HEK293 (cell line): ENCODE measurements at regions not wholly inside any gene's neighbourhood (a gene's known extent, or its start where the extent isn't known, plus 50 kb on each side); places are given as distances from the start of the nearest gene placed in this dataset.

Experiments
- BCL11B ChIP-seq: fragments of 450-650 bp; formaldehyde crosslinking; IDR thresholded peaks from 2 replicates; pipeline ENCODE4 v1.5.1; 2016; ENCODE audit warnings: low read depth, missing biosample characterization, missing genetic modification characterization
- FEZF1 ChIP-seq: fragments of 450-650 bp; formaldehyde crosslinking; IDR thresholded peaks from 2 replicates; pipeline ENCODE4 v1.5.1; 2016; ENCODE audit warnings: missing biosample characterization, missing genetic modification characterization
- KLF8 ChIP-seq: fragments of 450-650 bp; formaldehyde crosslinking; IDR thresholded peaks from 2 replicates; pipeline ENCODE4 v1.5.1; 2016; ENCODE audit warnings: missing biosample characterization, missing genetic modification characterization
- PRDM1 ChIP-seq: fragments of 450-650 bp; formaldehyde crosslinking; IDR thresholded peaks from 2 replicates; pipeline ENCODE4; 2016; ENCODE audit warnings: missing biosample characterization, missing genetic modification characterization
- SP3 ChIP-seq: fragments of 450-650 bp; formaldehyde crosslinking; IDR thresholded peaks from 2 replicates; pipeline ENCODE4 v1.5.1; 2016; ENCODE audit warnings: missing biosample characterization, missing genetic modification characterization
- ZBTB48 ChIP-seq: fragments of 450-650 bp; formaldehyde crosslinking; IDR thresholded peaks from 2 replicates; pipeline ENCODE4 v1.5.1; 2016; ENCODE audit warnings: missing biosample characterization, missing genetic modification characterization
- ZEB2 ChIP-seq: fragments of 450-650 bp; formaldehyde crosslinking; IDR thresholded peaks from 2 replicates; pipeline ENCODE4 v1.5.1; 2016; ENCODE audit warnings: missing biosample characterization, missing genetic modification characterization
- ZNF146 ChIP-seq: fragments of 450-650 bp; formaldehyde crosslinking; IDR thresholded peaks from 2 replicates; pipeline ENCODE4 v1.5.1; 2016; ENCODE audit warnings: missing biosample characterization, missing genetic modification characterization
- ZNF174 ChIP-seq: fragments of 450-650 bp; formaldehyde crosslinking; IDR thresholded peaks from 2 replicates; pipeline ENCODE4 v1.5.0; 2017; ENCODE audit warnings: missing biosample characterization, mild to moderate bottlenecking, missing genetic modification characterization
- ZNF184 ChIP-seq: fragments of 450-650 bp; IDR thresholded peaks from 2 replicates; pipeline ENCODE4 v1.5.1; 2018; ENCODE audit warnings: missing biosample characterization, mild to moderate bottlenecking, missing genetic modification characterization
- ZNF202 ChIP-seq: fragments of 450-650 bp; formaldehyde crosslinking; IDR thresholded peaks from 2 replicates; pipeline ENCODE4 v1.5.1; 2016; ENCODE audit warnings: missing biosample characterization, missing genetic modification characterization, borderline replicate concordance
- ZNF24 ChIP-seq: fragments of 450-650 bp; formaldehyde crosslinking; IDR thresholded peaks from 2 replicates; pipeline ENCODE4 v1.5.1; 2016; ENCODE audit warnings: missing biosample characterization, missing genetic modification characterization
- ZNF341 ChIP-seq: fragments of 450-650 bp; formaldehyde crosslinking; IDR thresholded peaks from 2 replicates; pipeline ENCODE4; 2016; ENCODE audit warnings: low read depth, missing biosample characterization, missing genetic modification characterization
- ZNF37A ChIP-seq: fragments of 450-650 bp; IDR thresholded peaks from 2 replicates; pipeline ENCODE4 v1.5.1; 2018; ENCODE audit warnings: missing biosample characterization, missing genetic modification characterization
- ZNF473 ChIP-seq: fragments of 450-650 bp; formaldehyde crosslinking; IDR thresholded peaks from 2 replicates; pipeline ENCODE4 v1.5.1; 2017; ENCODE audit warnings: missing biosample characterization, missing genetic modification characterization
- ZNF48 ChIP-seq: fragments of 450-650 bp; formaldehyde crosslinking; IDR thresholded peaks from 2 replicates; pipeline ENCODE4 v1.5.1; 2016; ENCODE audit warnings: missing biosample characterization, missing genetic modification characterization
- ZNF549 ChIP-seq: fragments of 450-650 bp; IDR thresholded peaks from 2 replicates; pipeline ENCODE4 v1.5.1; 2018; ENCODE audit warnings: missing biosample characterization, missing genetic modification characterization, mild to moderate bottlenecking, inconsistent platforms, moderate library complexity
- ZNF558 ChIP-seq: fragments of 450-650 bp; formaldehyde crosslinking; IDR thresholded peaks from 2 replicates; pipeline ENCODE4 v1.5.1; 2016; ENCODE audit warnings: missing biosample characterization, missing genetic modification characterization
- ZNF664 ChIP-seq: fragments of 450-650 bp; formaldehyde crosslinking; IDR thresholded peaks from 2 replicates; pipeline ENCODE4 v1.5.1; 2016; ENCODE audit warnings: missing biosample characterization, missing genetic modification characterization
- ZNF747 ChIP-seq: fragments of 450-650 bp; formaldehyde crosslinking; IDR thresholded peaks from 2 replicates; pipeline ENCODE4 v1.5.1; 2016; ENCODE audit warnings: missing biosample characterization, missing genetic modification characterization
- ZNF791 ChIP-seq: fragments of 450-650 bp; formaldehyde crosslinking; IDR thresholded peaks from 2 replicates; pipeline ENCODE4 v1.5.1; 2016; ENCODE audit warnings: missing biosample characterization, missing genetic modification characterization
- TF ChIP-seq, protein P1 (sequence below): fragments of 450-650 bp; formaldehyde crosslinking; IDR thresholded peaks from 2 replicates; pipeline ENCODE4 v1.5.1; 2016; ENCODE audit warnings: missing biosample characterization, missing genetic modification characterization, borderline replicate concordance
- TF ChIP-seq, protein P2 (sequence below): fragments of 450-650 bp; formaldehyde crosslinking; IDR thresholded peaks from 2 replicates; pipeline ENCODE4 v1.5.1; 2016; ENCODE audit warnings: missing biosample characterization, missing genetic modification characterization
- TF ChIP-seq, protein P3 (sequence below): fragments of 450-650 bp; formaldehyde crosslinking; IDR thresholded peaks from 2 replicates; pipeline ENCODE4 v1.5.1; 2016; ENCODE audit warnings: missing biosample characterization, missing genetic modification characterization
- TF ChIP-seq, protein P4 (sequence below): fragments of 450-650 bp; formaldehyde crosslinking; IDR thresholded peaks from 2 replicates; pipeline ENCODE4 v1.5.1; 2016; ENCODE audit warnings: missing biosample characterization, missing genetic modification characterization
- TF ChIP-seq, protein P5 (sequence below): fragments of 450-650 bp; formaldehyde crosslinking; IDR thresholded peaks from 2 replicates; pipeline ENCODE4 v1.5.1; 2016; ENCODE audit warnings: missing biosample characterization, missing genetic modification characterization, borderline replicate concordance

DNA sequence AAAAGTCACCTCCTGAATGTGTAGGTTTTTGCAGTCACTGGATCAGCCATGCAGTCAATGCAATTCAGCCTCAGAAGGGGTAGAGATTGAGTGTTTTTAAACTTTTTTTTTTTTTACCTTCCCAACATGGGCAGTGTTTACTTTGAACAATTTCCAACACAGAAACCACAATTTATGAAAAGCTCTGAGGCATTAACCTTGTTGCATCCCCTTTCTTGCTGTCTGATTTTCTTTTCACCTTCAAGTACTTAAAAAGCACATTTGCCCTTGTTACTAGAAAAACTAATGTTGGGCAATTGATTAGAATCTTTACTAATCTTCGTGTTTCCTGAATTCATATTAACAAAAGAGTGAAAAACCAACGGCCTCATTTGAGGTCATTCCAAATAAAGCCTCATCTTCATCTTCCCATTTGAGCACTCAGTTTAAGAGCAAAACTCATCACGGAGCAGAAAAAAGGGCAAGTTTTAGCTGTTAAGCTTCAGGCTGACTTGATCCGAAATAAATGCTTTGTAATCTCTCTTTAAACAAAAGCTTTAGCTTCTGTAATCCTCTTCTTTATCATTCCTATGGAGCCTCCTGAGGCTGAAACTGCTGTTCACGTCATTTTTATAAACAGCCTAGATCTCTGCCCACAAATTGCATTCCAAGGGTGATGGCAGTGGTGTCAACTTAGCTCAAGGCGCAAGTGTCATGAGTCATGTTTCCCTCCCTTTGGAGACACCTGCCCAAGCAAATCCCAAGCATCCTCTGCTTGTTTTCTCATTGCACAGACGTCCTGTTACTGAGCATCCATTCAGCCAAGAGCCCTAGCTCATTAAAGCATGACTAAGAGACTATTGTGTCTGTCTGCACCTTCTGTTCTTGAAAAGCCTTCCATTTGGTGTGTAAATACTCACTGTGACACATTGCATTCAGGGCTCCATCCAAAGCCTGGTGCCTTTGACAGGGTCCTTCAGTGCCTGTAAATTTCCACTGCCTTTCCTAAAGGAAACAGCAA is 107.7 kb downstream of the HNMT start (continued):
- TF ChIP-seq, protein P1, sequence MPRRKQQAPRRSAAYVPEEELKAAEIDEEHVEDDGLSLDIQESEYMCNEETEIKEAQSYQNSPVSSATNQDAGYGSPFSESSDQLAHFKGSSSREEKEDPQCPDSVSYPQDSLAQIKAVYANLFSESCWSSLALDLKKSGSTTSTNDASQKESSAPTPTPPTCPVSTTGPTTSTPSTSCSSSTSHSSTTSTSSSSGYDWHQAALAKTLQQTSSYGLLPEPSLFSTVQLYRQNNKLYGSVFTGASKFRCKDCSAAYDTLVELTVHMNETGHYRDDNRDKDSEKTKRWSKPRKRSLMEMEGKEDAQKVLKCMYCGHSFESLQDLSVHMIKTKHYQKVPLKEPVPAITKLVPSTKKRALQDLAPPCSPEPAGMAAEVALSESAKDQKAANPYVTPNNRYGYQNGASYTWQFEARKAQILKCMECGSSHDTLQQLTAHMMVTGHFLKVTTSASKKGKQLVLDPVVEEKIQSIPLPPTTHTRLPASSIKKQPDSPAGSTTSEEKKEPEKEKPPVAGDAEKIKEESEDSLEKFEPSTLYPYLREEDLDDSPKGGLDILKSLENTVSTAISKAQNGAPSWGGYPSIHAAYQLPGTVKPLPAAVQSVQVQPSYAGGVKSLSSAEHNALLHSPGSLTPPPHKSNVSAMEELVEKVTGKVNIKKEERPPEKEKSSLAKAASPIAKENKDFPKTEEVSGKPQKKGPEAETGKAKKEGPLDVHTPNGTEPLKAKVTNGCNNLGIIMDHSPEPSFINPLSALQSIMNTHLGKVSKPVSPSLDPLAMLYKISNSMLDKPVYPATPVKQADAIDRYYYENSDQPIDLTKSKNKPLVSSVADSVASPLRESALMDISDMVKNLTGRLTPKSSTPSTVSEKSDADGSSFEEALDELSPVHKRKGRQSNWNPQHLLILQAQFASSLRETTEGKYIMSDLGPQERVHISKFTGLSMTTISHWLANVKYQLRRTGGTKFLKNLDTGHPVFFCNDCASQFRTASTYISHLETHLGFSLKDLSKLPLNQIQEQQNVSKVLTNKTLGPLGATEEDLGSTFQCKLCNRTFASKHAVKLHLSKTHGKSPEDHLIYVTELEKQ (tag by site-specific recombination), result peak; percentile 89; the same call in 1 of the 2 replicates
- TF ChIP-seq ZNF184 (tag by site-specific recombination) (peak; percentile 73), ZNF558 (tag by site-specific recombination) (no peak), ZNF146 (no peak), BCL11B (tag by site-specific recombination) (no peak), ZNF48 (tag by site-specific recombination) (no peak), ZBTB48 (tag by site-specific recombination) (peak; percentile 87), PRDM1 (tag by site-specific recombination) (no peak), FEZF1 (tag by site-specific recombination) (peak; percentile 92), ZNF473 (tag by site-specific recombination) (no peak), ZNF174 (tag by site-specific recombination) (no peak), ZNF747 (no peak), ZNF341 (tag by site-specific recombination) (no peak), KLF8 (tag by site-specific recombination) (peak; percentile 86), ZNF549 (tag by site-specific recombination) (no peak), ZNF664 (tag by site-specific recombination) (no peak), ZEB2 (peak; percentile 50; the same call in 1 of the 2 replicates), ZNF24 (tag by site-specific recombination) (0 out of 2 replicates have a peak, but pooled peaks have one; percentile 53), SP3 (tag by site-specific recombination) (peak; percentile 51), ZNF37A (no peak), ZNF202 (no peak), ZNF791 (tag by site-specific recombination) (no peak)
- TF ChIP-seq, protein P2, sequence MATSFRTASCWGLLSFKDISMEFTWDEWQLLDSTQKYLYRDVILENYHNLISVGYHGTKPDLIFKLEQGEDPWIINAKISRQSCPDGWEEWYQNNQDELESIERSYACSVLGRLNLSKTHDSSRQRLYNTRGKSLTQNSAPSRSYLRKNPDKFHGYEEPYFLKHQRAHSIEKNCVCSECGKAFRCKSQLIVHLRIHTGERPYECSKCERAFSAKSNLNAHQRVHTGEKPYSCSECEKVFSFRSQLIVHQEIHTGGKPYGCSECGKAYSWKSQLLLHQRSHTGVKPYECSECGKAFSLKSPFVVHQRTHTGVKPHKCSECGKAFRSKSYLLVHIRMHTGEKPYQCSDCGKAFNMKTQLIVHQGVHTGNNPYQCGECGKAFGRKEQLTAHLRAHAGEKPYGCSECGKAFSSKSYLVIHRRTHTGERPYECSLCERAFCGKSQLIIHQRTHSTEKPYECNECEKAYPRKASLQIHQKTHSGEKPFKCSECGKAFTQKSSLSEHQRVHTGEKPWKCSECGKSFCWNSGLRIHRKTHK (tag by site-specific recombination), result no peak
- TF ChIP-seq, protein P3, sequence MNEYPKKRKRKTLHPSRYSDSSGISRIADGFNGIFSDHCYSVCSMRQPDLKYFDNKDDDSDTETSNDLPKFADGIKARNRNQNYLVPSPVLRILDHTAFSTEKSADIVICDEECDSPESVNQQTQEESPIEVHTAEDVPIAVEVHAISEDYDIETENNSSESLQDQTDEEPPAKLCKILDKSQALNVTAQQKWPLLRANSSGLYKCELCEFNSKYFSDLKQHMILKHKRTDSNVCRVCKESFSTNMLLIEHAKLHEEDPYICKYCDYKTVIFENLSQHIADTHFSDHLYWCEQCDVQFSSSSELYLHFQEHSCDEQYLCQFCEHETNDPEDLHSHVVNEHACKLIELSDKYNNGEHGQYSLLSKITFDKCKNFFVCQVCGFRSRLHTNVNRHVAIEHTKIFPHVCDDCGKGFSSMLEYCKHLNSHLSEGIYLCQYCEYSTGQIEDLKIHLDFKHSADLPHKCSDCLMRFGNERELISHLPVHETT (tag by site-specific recombination), result peak; percentile 89
- TF ChIP-seq, protein P4, sequence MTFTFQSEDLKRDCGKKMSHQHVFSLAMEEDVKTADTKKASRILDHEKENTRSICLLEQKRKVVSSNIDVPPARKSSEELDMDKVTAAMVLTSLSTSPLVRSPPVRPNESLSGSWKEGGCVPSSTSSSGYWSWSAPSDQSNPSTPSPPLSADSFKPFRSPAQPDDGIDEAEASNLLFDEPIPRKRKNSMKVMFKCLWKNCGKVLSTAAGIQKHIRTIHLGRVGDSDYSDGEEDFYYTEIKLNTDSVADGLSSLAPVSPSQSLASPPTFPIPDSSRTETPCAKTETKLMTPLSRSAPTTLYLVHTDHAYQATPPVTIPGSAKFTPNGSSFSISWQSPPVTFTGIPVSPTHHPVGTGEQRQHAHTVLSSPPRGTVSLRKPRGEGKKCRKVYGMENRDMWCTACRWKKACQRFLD (tag by site-specific recombination), result no peak
- TF ChIP-seq, protein P5, sequence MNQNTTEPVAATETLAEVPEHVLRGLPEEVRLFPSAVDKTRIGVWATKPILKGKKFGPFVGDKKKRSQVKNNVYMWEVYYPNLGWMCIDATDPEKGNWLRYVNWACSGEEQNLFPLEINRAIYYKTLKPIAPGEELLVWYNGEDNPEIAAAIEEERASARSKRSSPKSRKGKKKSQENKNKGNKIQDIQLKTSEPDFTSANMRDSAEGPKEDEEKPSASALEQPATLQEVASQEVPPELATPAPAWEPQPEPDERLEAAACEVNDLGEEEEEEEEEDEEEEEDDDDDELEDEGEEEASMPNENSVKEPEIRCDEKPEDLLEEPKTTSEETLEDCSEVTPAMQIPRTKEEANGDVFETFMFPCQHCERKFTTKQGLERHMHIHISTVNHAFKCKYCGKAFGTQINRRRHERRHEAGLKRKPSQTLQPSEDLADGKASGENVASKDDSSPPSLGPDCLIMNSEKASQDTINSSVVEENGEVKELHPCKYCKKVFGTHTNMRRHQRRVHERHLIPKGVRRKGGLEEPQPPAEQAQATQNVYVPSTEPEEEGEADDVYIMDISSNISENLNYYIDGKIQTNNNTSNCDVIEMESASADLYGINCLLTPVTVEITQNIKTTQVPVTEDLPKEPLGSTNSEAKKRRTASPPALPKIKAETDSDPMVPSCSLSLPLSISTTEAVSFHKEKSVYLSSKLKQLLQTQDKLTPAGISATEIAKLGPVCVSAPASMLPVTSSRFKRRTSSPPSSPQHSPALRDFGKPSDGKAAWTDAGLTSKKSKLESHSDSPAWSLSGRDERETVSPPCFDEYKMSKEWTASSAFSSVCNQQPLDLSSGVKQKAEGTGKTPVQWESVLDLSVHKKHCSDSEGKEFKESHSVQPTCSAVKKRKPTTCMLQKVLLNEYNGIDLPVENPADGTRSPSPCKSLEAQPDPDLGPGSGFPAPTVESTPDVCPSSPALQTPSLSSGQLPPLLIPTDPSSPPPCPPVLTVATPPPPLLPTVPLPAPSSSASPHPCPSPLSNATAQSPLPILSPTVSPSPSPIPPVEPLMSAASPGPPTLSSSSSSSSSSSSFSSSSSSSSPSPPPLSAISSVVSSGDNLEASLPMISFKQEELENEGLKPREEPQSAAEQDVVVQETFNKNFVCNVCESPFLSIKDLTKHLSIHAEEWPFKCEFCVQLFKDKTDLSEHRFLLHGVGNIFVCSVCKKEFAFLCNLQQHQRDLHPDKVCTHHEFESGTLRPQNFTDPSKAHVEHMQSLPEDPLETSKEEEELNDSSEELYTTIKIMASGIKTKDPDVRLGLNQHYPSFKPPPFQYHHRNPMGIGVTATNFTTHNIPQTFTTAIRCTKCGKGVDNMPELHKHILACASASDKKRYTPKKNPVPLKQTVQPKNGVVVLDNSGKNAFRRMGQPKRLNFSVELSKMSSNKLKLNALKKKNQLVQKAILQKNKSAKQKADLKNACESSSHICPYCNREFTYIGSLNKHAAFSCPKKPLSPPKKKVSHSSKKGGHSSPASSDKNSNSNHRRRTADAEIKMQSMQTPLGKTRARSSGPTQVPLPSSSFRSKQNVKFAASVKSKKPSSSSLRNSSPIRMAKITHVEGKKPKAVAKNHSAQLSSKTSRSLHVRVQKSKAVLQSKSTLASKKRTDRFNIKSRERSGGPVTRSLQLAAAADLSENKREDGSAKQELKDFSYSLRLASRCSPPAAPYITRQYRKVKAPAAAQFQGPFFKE, result no peak
